ENCODE measurements at regions not wholly inside any gene's neighbourhood (a gene's known extent, or its start where the extent isn't known, plus 50 kb on each side); places are given as distances from the start of the nearest gene placed in this dataset.

- TF ChIP-seq CTCF (IDR thresholded peaks at IDR 0.05; ENCODE audit: low read depth, low read length, missing control alignments), result no peak
- no peak for DNase-seq (ENCODE audit: low read depth)
- in situ Hi-C loops (cut with HindIII; ENCODE audit: low sequenced_read_pairs), result no loop called here
- H3K4me3 ChIP-seq (ENCODE audit: low read depth, low read length), result no peak overlapping the region
These were observed 85.3 kb upstream of the CLDN18 start for GRCh38 chr3:137924628-137925027.

GRCh38 chr3:137925080-137925479 lies 84.9 kb upstream of the CLDN18 start:
- in situ Hi-C loops (cut with HindIII; ENCODE audit: low sequenced_read_pairs), result no loop called here
- no peak for DNase-seq (ENCODE audit: low read depth)
- TF ChIP-seq CTCF (IDR thresholded peaks at IDR 0.05; ENCODE audit: low read depth, low read length, missing control alignments), result no peak
- H3K4me3 ChIP-seq (ENCODE audit: low read depth, low read length), result no peak overlapping the region

GRCh38 chr3:137926991-137927390 lies 83.0 kb upstream of the CLDN18 start:
- no peak for DNase-seq (ENCODE audit: low read depth)
- no peak for TF ChIP-seq CTCF (IDR thresholded peaks at IDR 0.05; ENCODE audit: low read depth, low read length, missing control alignments)
- no peak overlapping the region for H3K4me3 ChIP-seq (ENCODE audit: low read depth, low read length)
- in situ Hi-C loops (cut with HindIII; ENCODE audit: low sequenced_read_pairs), result no loop called here

GRCh38 chr3:137930976-137931375 lies 79.0 kb upstream of the CLDN18 start:
- no peak for DNase-seq (ENCODE audit: low read depth)
- in situ Hi-C loops (cut with HindIII; ENCODE audit: low sequenced_read_pairs), result no loop called here
- no peak for TF ChIP-seq CTCF (IDR thresholded peaks at IDR 0.05; ENCODE audit: low read depth, low read length, missing control alignments)
- no peak overlapping the region for H3K4me3 ChIP-seq (ENCODE audit: low read depth, low read length)

- no peak for DNase-seq (ENCODE audit: low read depth)
- in situ Hi-C loops (cut with HindIII; ENCODE audit: low sequenced_read_pairs), result no loop called here
- H3K4me3 ChIP-seq (ENCODE audit: low read depth, low read length), result no peak overlapping the region
- TF ChIP-seq CTCF (IDR thresholded peaks at IDR 0.05; ENCODE audit: low read depth, low read length, missing control alignments), result no peak
These were observed 71.1 kb upstream of the CLDN18 start for GRCh38 chr3:137938876-137939275.

- in situ Hi-C loops (cut with HindIII; ENCODE audit: low sequenced_read_pairs), result no loop called here
- no peak overlapping the region for H3K4me3 ChIP-seq (ENCODE audit: low read depth, low read length)
- no peak for DNase-seq (ENCODE audit: low read depth)
- TF ChIP-seq CTCF (IDR thresholded peaks at IDR 0.05; ENCODE audit: low read depth, low read length, missing control alignments), result no peak
These were observed 65.4 kb upstream of the CLDN18 start for GRCh38 chr3:137944593-137944992.
